UCSD-AML1 (cell line): ENCODE measurements at regions not wholly inside any gene's neighbourhood (a gene's known extent, or its start where the extent isn't known, plus 50 kb on each side); places are given as distances from the start of the nearest gene placed in this dataset.

Experiments
- DNase-seq: peaks from one replicate; lab custom pipeline; 2025; ENCODE audit not compliant: unreplicated experiment; lab: John Stamatoyannopoulos, UW

GRCh38 chr4:57632564-57632963 is 522.4 kb upstream of the IGFBP7 start:
- no peak for DNase-seq

GRCh38 chr4:57631147-57631546 is 521.0 kb upstream of the IGFBP7 start:
- no peak for DNase-seq

- no peak for DNase-seq
These were observed 517.8 kb upstream of the IGFBP7 start for GRCh38 chr4:57628004-57628403.

- no peak for DNase-seq
These were observed 504.2 kb upstream of the IGFBP7 start for GRCh38 chr4:57614257-57614932.

- DNase-seq = no peak
These were observed 502.1 kb upstream of the IGFBP7 start for GRCh38 chr4:57612279-57612678.

GRCh38 chr4:57607566-57608180 is 497.5 kb upstream of the IGFBP7 start:
- no peak for DNase-seq

GRCh38 chr4:57605376-57605775 is 495.2 kb upstream of the IGFBP7 start:
- DNase-seq = no peak

- DNase-seq = no peak
These were observed 492.0 kb upstream of the IGFBP7 start for GRCh38 chr4:57602141-57602540.

- no peak for DNase-seq
These were observed 480.9 kb upstream of the IGFBP7 start for GRCh38 chr4:57591073-57591472.

- DNase-seq = no peak
These were observed 478.4 kb upstream of the IGFBP7 start for GRCh38 chr4:57588557-57588956.

- DNase-seq = no peak
These were observed 470.8 kb upstream of the IGFBP7 start for GRCh38 chr4:57580710-57581599.

GRCh38 chr4:57575426-57575825 is 465.2 kb upstream of the IGFBP7 start:
- DNase-seq = no peak

GRCh38 chr4:57554556-57555092 is 444.4 kb upstream of the IGFBP7 start:
- DNase-seq = no peak

- no peak for DNase-seq
These were observed 443.5 kb upstream of the IGFBP7 start for GRCh38 chr4:57553728-57554127.

GRCh38 chr4:57550198-57550597 is 440.0 kb upstream of the IGFBP7 start:
- DNase-seq = no peak

- DNase-seq = no peak
These were observed 438.7 kb upstream of the IGFBP7 start for GRCh38 chr4:57548856-57549255.

- no peak for DNase-seq
These were observed 434.8 kb upstream of the IGFBP7 start for GRCh38 chr4:57544811-57545654.

GRCh38 chr4:57504797-57505530 is 394.8 kb upstream of the IGFBP7 start:
- DNase-seq = no peak

GRCh38 chr4:57504139-57504538 is 394.0 kb upstream of the IGFBP7 start:
- DNase-seq = no peak

GRCh38 chr4:57501720-57502119 is 391.5 kb upstream of the IGFBP7 start:
- no peak for DNase-seq
